ENCODE measurements at regions not wholly inside any gene's neighbourhood (a gene's known extent, or its start where the extent isn't known, plus 50 kb on each side); places are given as distances from the start of the nearest gene placed in this dataset.

GRCh38 chr2:207472343-207473048, 57.3 kb upstream of the CREB1 start:
- Histone ChIP-seq H3K4me3 (replicated peaks; ENCODE audit: insufficient read depth, low read length) (no peak overlapping the region), H3K27me3 (ENCODE audit: insufficient read depth, poor library complexity, severe bottlenecking) (no peaks in the 10 kb centered on the region), H3K27ac (replicated peaks) (no peak overlapping the region)
- TF ChIP-seq REST (IDR thresholded peaks at IDR 0.05; ENCODE audit: insufficient replicate concordance, low read depth) (no peak), POLR2AphosphoS5 (IDR thresholded peaks at IDR 0.05; ENCODE audit: low read depth) (no peak), CTCF (IDR thresholded peaks at IDR 0.05; ENCODE audit: insufficient read depth, low read length) (no peak), GABPA (IDR thresholded peaks at IDR 0.05; ENCODE audit: low read depth) (no peak), SPI1 (IDR thresholded peaks at IDR 0.05; ENCODE audit: borderline replicate concordance, low read depth) (no peak)
- DNase-seq (ENCODE audit: low read depth in 1 of 2, low spot score in 1 of 2) = no peak

- Histone ChIP-seq H3K27me3 (ENCODE audit: insufficient read depth, poor library complexity, severe bottlenecking) (no peaks in the 10 kb centered on the region), H3K4me3 (replicated peaks; ENCODE audit: insufficient read depth, low read length) (no peak overlapping the region), H3K27ac (replicated peaks) (no peak overlapping the region)
- TF ChIP-seq SPI1 (IDR thresholded peaks at IDR 0.05; ENCODE audit: borderline replicate concordance, low read depth) (no peak), CTCF (IDR thresholded peaks at IDR 0.05; ENCODE audit: insufficient read depth, low read length) (peak; percentile 35)
- peak in 1 of 2 experiments; percentile 69 for DNase-seq (ENCODE audit: low read depth in 1 of 2, low spot score in 1 of 2)
These were observed 56.5 kb upstream of the CREB1 start for GRCh38 chr2:207473049-207473930.

GRCh38 chr2:207473931-207474235, 55.9 kb upstream of the CREB1 start:
- DNase-seq (ENCODE audit: low read depth in 1 of 2, low spot score in 1 of 2) = no peak
- no peak overlapping the region for H3K27ac ChIP-seq (replicated peaks)

More at GRCh38 chr2:207473931-207474235, 55.9 kb upstream of the CREB1 start:
- TF ChIP-seq CTCF (IDR thresholded peaks at IDR 0.05; ENCODE audit: insufficient read depth, low read length) = no peak
- TF ChIP-seq POLR2AphosphoS5 (IDR thresholded peaks at IDR 0.05; ENCODE audit: low read depth) = no peak
- TF ChIP-seq SPI1 (IDR thresholded peaks at IDR 0.05; ENCODE audit: borderline replicate concordance, low read depth) = no peak
- TF ChIP-seq GABPA (IDR thresholded peaks at IDR 0.05; ENCODE audit: low read depth) = no peak
- no peak for TF ChIP-seq REST (IDR thresholded peaks at IDR 0.05; ENCODE audit: insufficient replicate concordance, low read depth)
- Histone ChIP-seq H3K27me3 (ENCODE audit: insufficient read depth, poor library complexity, severe bottlenecking) (no peaks in the 10 kb centered on the region), H3K4me3 (replicated peaks; ENCODE audit: insufficient read depth, low read length) (no peak overlapping the region)

Measured in HL-60 (cell line).